ENCODE measurements at regions not wholly inside any gene's neighbourhood (a gene's known extent, or its start where the extent isn't known, plus 50 kb on each side); places are given as distances from the start of the nearest gene placed in this dataset.

DNA sequence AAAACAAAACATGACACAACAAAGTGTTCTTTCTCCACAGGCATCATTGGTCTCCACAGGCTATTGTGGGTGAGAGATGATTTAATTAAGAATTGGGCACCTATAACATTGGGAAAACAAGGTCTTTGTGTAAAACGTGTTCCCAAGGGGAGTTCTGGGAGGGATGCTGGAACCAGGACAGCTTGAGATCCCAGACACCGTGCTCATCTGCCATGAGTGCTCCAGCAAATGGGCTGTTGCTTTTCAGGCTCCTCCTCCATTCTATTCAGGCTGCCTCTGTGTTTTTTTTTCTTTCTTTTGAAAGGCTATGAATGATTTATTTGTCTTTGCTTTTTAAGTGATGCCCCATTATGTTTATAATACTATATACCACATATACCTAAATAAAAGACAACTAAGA lies 122.4 kb downstream of the DACT1 start:
- ChIA-PET POLR2A (no interaction called here), CTCF (interaction anchor here (0.7 kb wide), 1 partner anchor 800 kb away, joined by 3 read pairs; no protein-coding TSS in a partner anchor)
- H3K27ac Mint-ChIP-seq = no peak overlapping the region
- H3K9me3 ChIP-seq (ENCODE audit: control extremely low read depth in 1 of 3, control insufficient read depth in 2 of 3, insufficient read depth in 1 of 3, low read length in 2 of 3) = no peaks in the 10 kb centered on the region
- H3K36me3 ChIP-seq (replicated peaks in 1 of 2; ENCODE audit: control extremely low read depth in 1 of 2, control insufficient read depth in 1 of 2, extremely low read depth in 1 of 2, insufficient read depth in 2 of 2, low read length in 1 of 2) = no peaks in the 10 kb centered on the region
- H3K27me3 Mint-ChIP-seq = no peaks in the 10 kb centered on the region
- no peaks in the 10 kb centered on the region for H3K9me3 Mint-ChIP-seq (ENCODE audit: insufficient read depth)
- no peaks in the 10 kb centered on the region for H4K20me1 ChIP-seq (ENCODE audit: control insufficient read depth, insufficient read depth, low read length, poor library complexity, severe bottlenecking)
- TF ChIP-seq EZH2 (IDR thresholded peaks at IDR 0.05; ENCODE audit: borderline replicate concordance, insufficient read depth, low read depth, low read length, poor library complexity, severe bottlenecking) = no peak
- H3K27ac ChIP-seq (ENCODE audit: low read length in 2 of 2) = no peak overlapping the region
- WGBS (ENCODE audit: insufficient coverage) = 100% methylated on average over 2 of the region's 2 CpGs
- H3K27me3 ChIP-seq (replicated peaks in 1 of 4; ENCODE audit: control extremely low read depth in 1 of 4, control insufficient read depth in 3 of 4, insufficient read depth in 4 of 4, low read length in 3 of 4) = no peaks in the 10 kb centered on the region
- H3K79me2 ChIP-seq (ENCODE audit: control insufficient read depth, insufficient read depth, low read length) = no peaks in the 10 kb centered on the region
- no peaks in the 10 kb centered on the region for H3K4me1 ChIP-seq (ENCODE audit: control insufficient read depth in 2 of 2, insufficient read depth in 2 of 2, low read length in 2 of 2)
- H3K4me1 Mint-ChIP-seq = no peaks in the 10 kb centered on the region
- H3K4me3 ChIP-seq (ENCODE audit: control extremely low read depth in 1 of 5, extremely low read depth in 1 of 5, insufficient read depth in 1 of 5, low read depth in 2 of 5, low read length in 4 of 5) = no peak overlapping the region
- DNase-seq (no peak), ATAC-seq (ENCODE audit: low read depth) (no peak)
- H2AFZ ChIP-seq (ENCODE audit: insufficient read depth, low read depth, low read length, poor library complexity, severe bottlenecking) = no peak overlapping the region
- intact Hi-C loops (cut with micrococcal nuclease) = no loop called here
- H3K9ac ChIP-seq (ENCODE audit: low read length) = no peak overlapping the region
- no peak overlapping the region for H3K4me3 Mint-ChIP-seq
- H3K4me2 ChIP-seq (replicated peaks; ENCODE audit: low read depth, low read length, poor library complexity, severe bottlenecking) = no peak overlapping the region

DNA sequence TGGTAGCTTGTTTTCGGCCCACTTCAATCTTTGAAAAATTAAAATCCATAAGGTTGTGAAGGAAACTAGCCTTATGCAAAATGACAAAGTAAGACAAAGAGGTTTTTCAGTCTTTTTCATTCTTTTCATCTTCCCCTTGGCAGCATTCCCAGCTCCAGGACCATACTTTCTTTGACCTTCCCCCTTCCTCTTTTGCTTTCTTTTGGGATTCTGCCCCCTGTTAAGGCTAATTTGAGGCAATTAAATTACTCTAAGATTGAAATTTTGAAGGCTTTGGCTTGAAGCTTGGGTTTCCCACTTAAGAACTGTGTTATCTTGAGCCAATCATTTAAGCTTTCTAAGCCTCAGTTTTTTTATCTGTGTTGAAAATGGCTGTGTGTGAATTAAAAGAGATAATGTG lies 124.9 kb downstream of the DACT1 start:
- DNase-seq (no peak), ATAC-seq (ENCODE audit: low read depth) (no peak)
- Histone ChIP-seq H3K36me3 (replicated peaks in 1 of 2; ENCODE audit: control extremely low read depth in 1 of 2, control insufficient read depth in 1 of 2, extremely low read depth in 1 of 2, insufficient read depth in 2 of 2, low read length in 1 of 2) (no peaks in the 10 kb centered on the region), H3K4me3 (ENCODE audit: control extremely low read depth in 1 of 5, extremely low read depth in 1 of 5, insufficient read depth in 1 of 5, low read depth in 2 of 5, low read length in 4 of 5) (no peak overlapping the region), H4K20me1 (ENCODE audit: control insufficient read depth, insufficient read depth, low read length, poor library complexity, severe bottlenecking) (no peaks in the 10 kb centered on the region), H3K79me2 (ENCODE audit: control insufficient read depth, insufficient read depth, low read length) (no peaks in the 10 kb centered on the region), H3K9ac (ENCODE audit: low read length) (no peak overlapping the region), H3K9me3 (ENCODE audit: control extremely low read depth in 1 of 3, control insufficient read depth in 2 of 3, insufficient read depth in 1 of 3, low read length in 2 of 3) (no peaks in the 10 kb centered on the region), H3K4me2 (replicated peaks; ENCODE audit: low read depth, low read length, poor library complexity, severe bottlenecking) (no peak overlapping the region), H2AFZ (ENCODE audit: insufficient read depth, low read depth, low read length, poor library complexity, severe bottlenecking) (no peak overlapping the region), H3K27me3 (replicated peaks in 1 of 4; ENCODE audit: control extremely low read depth in 1 of 4, control insufficient read depth in 3 of 4, insufficient read depth in 4 of 4, low read length in 3 of 4) (no peaks in the 10 kb centered on the region), H3K27ac (ENCODE audit: low read length in 2 of 2) (no peak overlapping the region), H3K4me1 (ENCODE audit: control insufficient read depth in 2 of 2, insufficient read depth in 2 of 2, low read length in 2 of 2) (no peaks in the 10 kb centered on the region)
- Mint-ChIP-seq H3K9me3 (ENCODE audit: insufficient read depth) (no peaks in the 10 kb centered on the region), H3K4me3 (no peak overlapping the region), H3K4me1 (no peaks in the 10 kb centered on the region), H3K27ac (no peak overlapping the region), H3K27me3 (no peaks in the 10 kb centered on the region)
- POLR2A ChIA-PET = no interaction called here
- intact Hi-C loops (cut with micrococcal nuclease) = no loop called here
- TF ChIP-seq EZH2 (IDR thresholded peaks at IDR 0.05; ENCODE audit: borderline replicate concordance, insufficient read depth, low read depth, low read length, poor library complexity, severe bottlenecking) = no peak
- TF ChIP-seq, protein P1, sequence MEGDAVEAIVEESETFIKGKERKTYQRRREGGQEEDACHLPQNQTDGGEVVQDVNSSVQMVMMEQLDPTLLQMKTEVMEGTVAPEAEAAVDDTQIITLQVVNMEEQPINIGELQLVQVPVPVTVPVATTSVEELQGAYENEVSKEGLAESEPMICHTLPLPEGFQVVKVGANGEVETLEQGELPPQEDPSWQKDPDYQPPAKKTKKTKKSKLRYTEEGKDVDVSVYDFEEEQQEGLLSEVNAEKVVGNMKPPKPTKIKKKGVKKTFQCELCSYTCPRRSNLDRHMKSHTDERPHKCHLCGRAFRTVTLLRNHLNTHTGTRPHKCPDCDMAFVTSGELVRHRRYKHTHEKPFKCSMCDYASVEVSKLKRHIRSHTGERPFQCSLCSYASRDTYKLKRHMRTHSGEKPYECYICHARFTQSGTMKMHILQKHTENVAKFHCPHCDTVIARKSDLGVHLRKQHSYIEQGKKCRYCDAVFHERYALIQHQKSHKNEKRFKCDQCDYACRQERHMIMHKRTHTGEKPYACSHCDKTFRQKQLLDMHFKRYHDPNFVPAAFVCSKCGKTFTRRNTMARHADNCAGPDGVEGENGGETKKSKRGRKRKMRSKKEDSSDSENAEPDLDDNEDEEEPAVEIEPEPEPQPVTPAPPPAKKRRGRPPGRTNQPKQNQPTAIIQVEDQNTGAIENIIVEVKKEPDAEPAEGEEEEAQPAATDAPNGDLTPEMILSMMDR (IDR thresholded peaks at IDR 0.05) = no peak
- no CpG with 5 or more reads among the region's 1 CpG for WGBS (ENCODE audit: insufficient coverage)
- CTCF ChIA-PET = interaction anchor here (1.2 kb wide), 1 partner anchor 261 kb away, joined by 3 read pairs; no protein-coding TSS in a partner anchor

Measured in B cell (primary cell).